ENCODE measurements at regions not wholly inside any gene's neighbourhood (a gene's known extent, or its start where the extent isn't known, plus 50 kb on each side); places are given as distances from the start of the nearest gene placed in this dataset.

DNA sequence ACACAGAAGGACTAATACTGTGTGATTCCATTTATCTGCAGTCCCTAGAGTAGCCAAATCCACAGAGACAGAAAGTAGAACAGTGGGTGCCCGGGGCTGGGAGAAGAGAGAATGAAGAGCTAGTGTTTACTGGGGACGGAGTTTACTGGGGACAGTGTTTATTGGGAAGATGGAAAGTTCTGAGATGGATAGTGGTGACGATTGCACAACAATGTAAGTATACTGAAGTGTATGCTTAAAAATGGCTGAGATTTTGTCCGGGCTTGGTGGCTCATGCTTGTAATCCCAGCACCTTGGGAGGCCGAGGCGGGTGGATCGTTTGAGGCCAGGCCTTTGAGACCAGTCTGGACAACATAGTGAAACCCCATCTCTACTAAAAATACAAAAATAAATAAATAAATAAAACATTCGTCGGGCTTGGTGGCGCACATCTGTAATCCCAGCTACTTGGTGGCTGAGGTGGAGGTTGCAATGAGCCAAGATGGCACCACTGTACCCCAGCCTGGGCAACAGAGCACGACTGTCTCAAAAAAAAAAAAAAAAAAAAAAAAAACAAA, 132.4 kb downstream of the CTTN start:
- TF ChIP-seq POLR2A (IDR thresholded peaks at IDR 0.05) = no peak
- TF ChIP-seq, protein P1, sequence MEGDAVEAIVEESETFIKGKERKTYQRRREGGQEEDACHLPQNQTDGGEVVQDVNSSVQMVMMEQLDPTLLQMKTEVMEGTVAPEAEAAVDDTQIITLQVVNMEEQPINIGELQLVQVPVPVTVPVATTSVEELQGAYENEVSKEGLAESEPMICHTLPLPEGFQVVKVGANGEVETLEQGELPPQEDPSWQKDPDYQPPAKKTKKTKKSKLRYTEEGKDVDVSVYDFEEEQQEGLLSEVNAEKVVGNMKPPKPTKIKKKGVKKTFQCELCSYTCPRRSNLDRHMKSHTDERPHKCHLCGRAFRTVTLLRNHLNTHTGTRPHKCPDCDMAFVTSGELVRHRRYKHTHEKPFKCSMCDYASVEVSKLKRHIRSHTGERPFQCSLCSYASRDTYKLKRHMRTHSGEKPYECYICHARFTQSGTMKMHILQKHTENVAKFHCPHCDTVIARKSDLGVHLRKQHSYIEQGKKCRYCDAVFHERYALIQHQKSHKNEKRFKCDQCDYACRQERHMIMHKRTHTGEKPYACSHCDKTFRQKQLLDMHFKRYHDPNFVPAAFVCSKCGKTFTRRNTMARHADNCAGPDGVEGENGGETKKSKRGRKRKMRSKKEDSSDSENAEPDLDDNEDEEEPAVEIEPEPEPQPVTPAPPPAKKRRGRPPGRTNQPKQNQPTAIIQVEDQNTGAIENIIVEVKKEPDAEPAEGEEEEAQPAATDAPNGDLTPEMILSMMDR (IDR thresholded peaks at IDR 0.05) = no peak

All from ovary (tissue), 3 donors.